ENCODE measurements at regions not wholly inside any gene's neighbourhood (a gene's known extent, or its start where the extent isn't known, plus 50 kb on each side); places are given as distances from the start of the nearest gene placed in this dataset.

DNA sequence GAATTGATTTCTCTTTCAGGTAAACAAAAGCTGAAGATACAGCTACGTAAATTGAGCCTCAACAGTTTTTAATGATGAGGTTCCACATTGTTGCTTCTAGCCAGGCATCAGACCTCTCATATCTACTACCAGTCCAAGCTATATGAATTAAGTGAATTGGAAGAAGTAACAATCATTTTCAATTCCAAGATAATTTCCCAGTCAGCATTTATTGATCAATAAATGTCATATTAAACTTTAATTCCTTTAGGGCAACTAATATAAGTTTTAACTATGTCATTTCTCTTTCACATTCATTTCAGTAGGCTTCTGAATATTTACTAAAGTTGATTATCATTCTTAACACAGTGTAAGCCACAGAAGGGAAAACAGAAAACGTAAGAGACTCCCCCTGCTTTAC is 1413.7 kb upstream of the CELF2 start:
- TF ChIP-seq POLR2A (IDR thresholded peaks at IDR 0.05) = no peak
- TF ChIP-seq, protein P1, sequence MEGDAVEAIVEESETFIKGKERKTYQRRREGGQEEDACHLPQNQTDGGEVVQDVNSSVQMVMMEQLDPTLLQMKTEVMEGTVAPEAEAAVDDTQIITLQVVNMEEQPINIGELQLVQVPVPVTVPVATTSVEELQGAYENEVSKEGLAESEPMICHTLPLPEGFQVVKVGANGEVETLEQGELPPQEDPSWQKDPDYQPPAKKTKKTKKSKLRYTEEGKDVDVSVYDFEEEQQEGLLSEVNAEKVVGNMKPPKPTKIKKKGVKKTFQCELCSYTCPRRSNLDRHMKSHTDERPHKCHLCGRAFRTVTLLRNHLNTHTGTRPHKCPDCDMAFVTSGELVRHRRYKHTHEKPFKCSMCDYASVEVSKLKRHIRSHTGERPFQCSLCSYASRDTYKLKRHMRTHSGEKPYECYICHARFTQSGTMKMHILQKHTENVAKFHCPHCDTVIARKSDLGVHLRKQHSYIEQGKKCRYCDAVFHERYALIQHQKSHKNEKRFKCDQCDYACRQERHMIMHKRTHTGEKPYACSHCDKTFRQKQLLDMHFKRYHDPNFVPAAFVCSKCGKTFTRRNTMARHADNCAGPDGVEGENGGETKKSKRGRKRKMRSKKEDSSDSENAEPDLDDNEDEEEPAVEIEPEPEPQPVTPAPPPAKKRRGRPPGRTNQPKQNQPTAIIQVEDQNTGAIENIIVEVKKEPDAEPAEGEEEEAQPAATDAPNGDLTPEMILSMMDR (IDR thresholded peaks at IDR 0.05) = no peak

Data from thyroid gland (tissue), 4 donors.